ENCODE measurements at regions not wholly inside any gene's neighbourhood (a gene's known extent, or its start where the extent isn't known, plus 50 kb on each side); places are given as distances from the start of the nearest gene placed in this dataset.
"Not testable (repeated sequence)": the region's sequence is repeated elsewhere in the genome, so short reads cannot be mapped to it uniquely, and the experiment has no call there.

DNA sequence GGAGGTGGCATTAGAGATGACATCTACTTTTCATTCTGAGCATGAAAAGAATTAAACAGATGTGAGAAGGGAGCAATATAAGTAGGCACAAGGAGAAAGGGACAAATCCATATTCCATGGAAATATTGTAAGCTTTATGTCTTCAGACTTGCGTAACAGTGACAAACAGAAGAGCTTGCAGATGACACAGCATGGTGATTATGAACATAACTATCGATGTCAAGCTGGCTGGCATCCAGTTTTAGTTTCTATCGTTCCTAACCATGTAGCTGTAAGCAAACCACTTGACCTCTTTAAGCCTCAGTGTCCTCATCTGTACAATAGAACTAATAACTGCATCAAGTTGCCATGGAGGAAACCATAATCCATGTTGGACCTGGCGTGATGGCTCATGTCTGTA is 246.7 kb upstream of the ADRA1B start:
- Mint-ChIP-seq H3K36me3 (no peaks in the 10 kb centered on the region), H3K27me3 (peaks cover 4% of the 10 kb centered on the region), H3K4me1 (no peaks in the 10 kb centered on the region), H3K27ac (no peak overlapping the region), H3K4me3 (no peak overlapping the region), H3K9me3 (peaks cover 3% of the 10 kb centered on the region)
- CTCF ChIA-PET: no interaction called here
- DNase-seq: no peak

GRCh38 chr5:159671886-159672285 is 244.4 kb upstream of the ADRA1B start:
- CTCF ChIA-PET: no interaction called here
- H3K27ac Mint-ChIP-seq: no peak overlapping the region
- peaks cover 4% of the 10 kb centered on the region for H3K27me3 Mint-ChIP-seq
- no peak overlapping the region for H3K4me3 Mint-ChIP-seq
- no peak for DNase-seq
- H3K9me3 Mint-ChIP-seq: peaks cover 3% of the 10 kb centered on the region
- no peaks in the 10 kb centered on the region for H3K4me1 Mint-ChIP-seq
- H3K36me3 Mint-ChIP-seq: no peaks in the 10 kb centered on the region

DNA sequence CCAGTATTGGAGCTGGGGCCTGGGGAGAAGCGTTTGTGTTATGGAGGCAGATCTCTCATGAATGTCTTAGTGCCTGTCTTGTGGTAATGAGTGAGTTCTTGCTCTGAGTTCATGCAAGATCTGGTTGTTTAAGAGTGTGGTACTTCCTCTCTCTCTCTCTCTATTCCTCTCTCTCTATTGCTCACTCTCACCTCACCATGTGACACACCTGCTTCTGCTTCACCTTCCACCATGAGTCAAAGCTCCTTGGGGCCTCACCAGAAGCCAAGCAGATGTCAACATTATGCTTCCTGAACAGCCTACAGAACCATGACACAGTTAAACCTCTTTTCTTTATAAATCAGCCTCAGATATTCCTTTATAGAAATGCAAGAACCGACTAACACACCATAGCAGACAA is 242.7 kb upstream of the ADRA1B start:
- Mint-ChIP-seq H3K9me3 (peaks cover 10% of the 10 kb centered on the region), H3K27me3 (no peaks in the 10 kb centered on the region), H3K27ac (no peak overlapping the region), H3K4me1 (no peaks in the 10 kb centered on the region), H3K36me3 (no peaks in the 10 kb centered on the region), H3K4me3 (no peak overlapping the region)
- no peak for DNase-seq
- CTCF ChIA-PET: no interaction called here

GRCh38 chr5:159678657-159679392 is 237.5 kb upstream of the ADRA1B start:
- Mint-ChIP-seq H3K36me3 (no peaks in the 10 kb centered on the region), H3K9me3 (peaks cover 36% of the 10 kb centered on the region), H3K27me3 (no peaks in the 10 kb centered on the region), H3K4me3 (no peak overlapping the region), H3K4me1 (no peaks in the 10 kb centered on the region), H3K27ac (no peak overlapping the region)
- CTCF ChIA-PET: no interaction called here
- no peak for DNase-seq

DNA sequence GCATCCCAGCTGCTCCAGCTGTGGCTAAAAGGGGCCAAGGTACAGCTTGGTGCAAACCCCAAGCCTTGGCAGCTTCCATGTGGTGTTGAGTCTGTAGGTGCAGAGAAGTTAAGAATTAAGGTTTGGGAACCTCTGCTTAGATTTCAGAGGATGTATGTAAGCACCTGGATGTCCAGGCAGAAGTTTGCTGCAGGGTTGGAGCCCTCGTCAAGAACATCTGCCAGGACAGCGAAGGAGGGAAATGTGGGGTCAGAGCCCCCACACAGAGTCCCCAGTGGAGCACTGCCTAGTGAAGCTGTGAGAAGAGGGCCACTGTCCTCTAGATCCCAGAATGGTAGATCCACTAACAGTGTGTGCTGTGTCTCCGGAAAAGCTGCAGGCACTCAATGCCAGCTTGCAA is 236.2 kb upstream of the ADRA1B start:
- Mint-ChIP-seq H3K4me3 (no peak overlapping the region), H3K9me3 (peaks cover 36% of the 10 kb centered on the region), H3K4me1 (no peaks in the 10 kb centered on the region), H3K27me3 (no peaks in the 10 kb centered on the region), H3K36me3 (no peaks in the 10 kb centered on the region), H3K27ac (no peak overlapping the region)
- DNase-seq: no peak
- CTCF ChIA-PET: no interaction called here

- Mint-ChIP-seq H3K36me3 (no peaks in the 10 kb centered on the region), H3K4me3 (no peak overlapping the region), H3K27me3 (no peaks in the 10 kb centered on the region), H3K27ac (no peak overlapping the region), H3K4me1 (no peaks in the 10 kb centered on the region), H3K9me3 (peaks cover 36% of the 10 kb centered on the region)
- CTCF ChIA-PET: no interaction called here
- no peak for DNase-seq
These were observed 234.6 kb upstream of the ADRA1B start for GRCh38 chr5:159681661-159682060.

DNA sequence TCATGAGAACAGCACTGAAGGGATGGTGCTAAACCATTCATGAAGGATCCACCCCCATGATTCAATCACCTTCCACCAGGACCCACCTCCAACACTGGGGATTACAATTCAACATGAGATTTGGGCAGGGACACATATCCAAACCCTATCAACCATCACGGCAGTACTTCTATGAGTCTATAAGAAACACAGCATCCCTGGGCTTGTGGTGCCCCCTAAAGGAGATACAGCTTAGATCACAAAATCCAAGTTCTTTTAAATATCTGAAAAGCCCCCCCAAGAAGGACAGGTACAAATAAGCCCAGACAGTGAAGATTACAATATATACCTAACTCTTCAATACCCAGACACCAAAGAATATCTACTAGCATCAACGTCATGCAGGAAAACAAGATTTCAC is 233.7 kb upstream of the ADRA1B start:
- CTCF ChIA-PET: no interaction called here
- no peak overlapping the region for H3K4me3 Mint-ChIP-seq
- H3K36me3 Mint-ChIP-seq: no peaks in the 10 kb centered on the region
- H3K27ac Mint-ChIP-seq: no peak overlapping the region
- no peak for DNase-seq
- no peaks in the 10 kb centered on the region for H3K27me3 Mint-ChIP-seq
- H3K4me1 Mint-ChIP-seq: no peaks in the 10 kb centered on the region
- peaks cover 36% of the 10 kb centered on the region for H3K9me3 Mint-ChIP-seq

DNA sequence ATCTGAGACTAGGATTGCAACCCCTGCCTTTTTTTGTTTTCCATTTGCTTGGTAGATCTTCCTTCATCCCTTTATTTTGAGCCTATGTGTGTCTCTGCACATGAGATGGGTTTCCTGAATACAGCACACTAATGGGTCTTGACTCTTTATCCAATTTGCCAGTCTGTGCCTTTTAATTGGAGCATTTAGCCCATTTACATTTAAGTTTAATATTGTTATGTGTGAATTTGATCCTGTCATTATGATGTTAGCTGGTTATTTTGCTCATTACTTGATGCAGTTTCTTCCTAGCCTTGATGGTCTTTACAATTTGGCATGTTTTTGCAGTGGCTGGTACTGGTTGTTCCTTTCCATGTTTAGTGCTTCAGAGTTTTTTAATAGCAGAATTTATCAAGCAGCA is 228.4 kb upstream of the ADRA1B start:
- H3K4me3 Mint-ChIP-seq, H3K27me3 Mint-ChIP-seq, H3K4me1 Mint-ChIP-seq, CTCF ChIA-PET, DNase-seq, H3K27ac Mint-ChIP-seq, H3K9me3 Mint-ChIP-seq, H3K36me3 Mint-ChIP-seq: not testable (repeated sequence)

- Mint-ChIP-seq H3K36me3 (no peaks in the 10 kb centered on the region), H3K4me1 (no peaks in the 10 kb centered on the region), H3K9me3 (no peaks in the 10 kb centered on the region), H3K27me3 (no peaks in the 10 kb centered on the region), H3K4me3 (no peak overlapping the region), H3K27ac (no peak overlapping the region)
- DNase-seq: no peak
- CTCF ChIA-PET: no interaction called here
These were observed 220.5 kb upstream of the ADRA1B start for GRCh38 chr5:159695741-159696294.

GRCh38 chr5:159697530-159697929 is 218.8 kb upstream of the ADRA1B start:
- Mint-ChIP-seq H3K4me3 (no peak overlapping the region), H3K27ac (peak overlapping the region; percentile 58), H3K36me3 (no peaks in the 10 kb centered on the region), H3K4me1 (no peaks in the 10 kb centered on the region), H3K9me3 (no peaks in the 10 kb centered on the region), H3K27me3 (peaks cover 3% of the 10 kb centered on the region)
- CTCF ChIA-PET: no interaction called here
- no peak for DNase-seq

- Mint-ChIP-seq H3K9me3 (no peaks in the 10 kb centered on the region), H3K27me3 (peaks cover 3% of the 10 kb centered on the region), H3K4me3 (no peak overlapping the region), H3K27ac (no peak overlapping the region), H3K36me3 (no peaks in the 10 kb centered on the region), H3K4me1 (no peaks in the 10 kb centered on the region)
- CTCF ChIA-PET: no interaction called here
- no peak for DNase-seq
These were observed 218.0 kb upstream of the ADRA1B start for GRCh38 chr5:159698322-159698721.

GRCh38 chr5:159700016-159700415 is 216.3 kb upstream of the ADRA1B start:
- no peak for DNase-seq

DNA sequence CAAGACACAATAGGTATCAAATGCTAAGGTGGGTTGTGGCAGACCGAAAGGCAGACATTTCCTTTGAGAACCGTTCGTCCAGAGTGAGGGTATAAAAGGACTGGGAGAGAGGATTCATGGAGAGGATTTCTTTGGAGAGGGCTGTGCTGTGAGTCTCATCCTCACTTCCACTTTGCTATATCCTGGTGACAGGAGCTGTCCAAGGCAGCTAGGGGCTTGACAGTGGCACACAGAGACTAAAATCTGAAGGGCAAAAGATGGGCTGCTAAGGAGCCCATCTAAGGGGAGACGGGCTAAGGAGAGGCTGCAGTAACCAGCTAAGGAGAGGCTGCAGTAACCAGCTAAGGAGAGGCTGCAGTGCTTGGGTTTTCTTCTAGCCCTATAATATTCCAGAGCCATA is 214.0 kb upstream of the ADRA1B start:
- Mint-ChIP-seq H3K4me3 (no peak overlapping the region), H3K27me3 (peaks cover 10% of the 10 kb centered on the region), H3K9me3 (no peaks in the 10 kb centered on the region), H3K27ac (no peak overlapping the region), H3K4me1 (no peaks in the 10 kb centered on the region), H3K36me3 (no peaks in the 10 kb centered on the region)
- CTCF ChIA-PET: no interaction called here
- DNase-seq: no peak

More at GRCh38 chr5:159700016-159700415, 216.3 kb upstream of the ADRA1B start:
- Mint-ChIP-seq H3K9me3 (no peaks in the 10 kb centered on the region), H3K27ac (no peak overlapping the region), H3K27me3 (peaks cover 3% of the 10 kb centered on the region), H3K4me1 (no peaks in the 10 kb centered on the region), H3K4me3 (no peak overlapping the region), H3K36me3 (no peaks in the 10 kb centered on the region)
- CTCF ChIA-PET: no interaction called here

- Mint-ChIP-seq H3K36me3 (no peaks in the 10 kb centered on the region), H3K27me3 (peaks cover 10% of the 10 kb centered on the region), H3K27ac (no peak overlapping the region), H3K9me3 (no peaks in the 10 kb centered on the region), H3K4me3 (no peak overlapping the region), H3K4me1 (no peaks in the 10 kb centered on the region)
- CTCF ChIA-PET: no interaction called here
- DNase-seq: no peak
These were observed 213.5 kb upstream of the ADRA1B start for GRCh38 chr5:159702826-159703225.

- Mint-ChIP-seq H3K4me1 (no peaks in the 10 kb centered on the region), H3K27ac (no peak overlapping the region), H3K9me3 (no peaks in the 10 kb centered on the region), H3K27me3 (peaks cover 10% of the 10 kb centered on the region), H3K36me3 (no peaks in the 10 kb centered on the region), H3K4me3 (no peak overlapping the region)
- CTCF ChIA-PET: no interaction called here
- no peak for DNase-seq
These were observed 212.1 kb upstream of the ADRA1B start for GRCh38 chr5:159704160-159704559.
